HT-29 (cell line): ENCODE measurements at regions not wholly inside any gene's neighbourhood (a gene's known extent, or its start where the extent isn't known, plus 50 kb on each side); places are given as distances from the start of the nearest gene placed in this dataset.
A peak's percentile ranks its signal among the peaks of the same experiment; 100 is the strongest.
"Not testable (repeated sequence)": the region's sequence is repeated elsewhere in the genome, so short reads cannot be mapped to it uniquely, and the experiment has no call there.

Source experiments
- DNase-seq: peaks from one replicate; pipeline ENCODE4 v3.0.0-alpha.2; 2015; ENCODE audit warnings: low spot score

- DNase-seq, result not testable (repeated sequence)
These were observed 198.1 kb downstream of the FOXD4L6 start for GRCh38 chr9:40930426-40930825.

- not testable (repeated sequence) for DNase-seq
These were observed 199.0 kb downstream of the FOXD4L6 start for GRCh38 chr9:40929488-40929845.

GRCh38 chr9:40928803-40929487, 199.5 kb downstream of the FOXD4L6 start:
- no peak for DNase-seq

GRCh38 chr9:40927851-40928802, 200.4 kb downstream of the FOXD4L6 start:
- no peak for DNase-seq

- no peak for DNase-seq
These were observed 201.2 kb downstream of the FOXD4L6 start for GRCh38 chr9:40927260-40927631.

- no peak for DNase-seq
These were observed 201.8 kb downstream of the FOXD4L6 start for GRCh38 chr9:40926404-40927259.

GRCh38 chr9:40925149-40925548, 203.3 kb downstream of the FOXD4L6 start:
- DNase-seq, result no peak

GRCh38 chr9:40916399-40916783, 212.1 kb downstream of the FOXD4L6 start:
- DNase-seq, result not testable (repeated sequence)

GRCh38 chr9:40915660-40916398, 212.7 kb downstream of the FOXD4L6 start:
- DNase-seq, result peak; percentile 45

GRCh38 chr9:40914772-40915659, 213.5 kb downstream of the FOXD4L6 start:
- DNase-seq, result no peak

- no peak for DNase-seq
These were observed 214.4 kb downstream of the FOXD4L6 start for GRCh38 chr9:40913928-40914673.

- DNase-seq, result no peak
These were observed 215.3 kb downstream of the FOXD4L6 start for GRCh38 chr9:40913096-40913719.

GRCh38 chr9:40912679-40913078, 215.8 kb downstream of the FOXD4L6 start:
- not testable (repeated sequence) for DNase-seq

GRCh38 chr9:40911647-40912046, 216.8 kb downstream of the FOXD4L6 start:
- no peak for DNase-seq

- DNase-seq, result not testable (repeated sequence)
These were observed 217.5 kb downstream of the FOXD4L6 start for GRCh38 chr9:40910995-40911394.

- DNase-seq, result no peak
These were observed 218.7 kb downstream of the FOXD4L6 start for GRCh38 chr9:40909821-40910220.

- not testable (repeated sequence) for DNase-seq
These were observed 219.4 kb downstream of the FOXD4L6 start for GRCh38 chr9:40909111-40909510.

GRCh38 chr9:40907657-40908624, 220.5 kb downstream of the FOXD4L6 start:
- DNase-seq, result no peak
